CD4-positive, alpha-beta T cell treated with Interferon gamma for 1 hour (primary cell): ENCODE measurements at regions not wholly inside any gene's neighbourhood (a gene's known extent, or its start where the extent isn't known, plus 50 kb on each side); places are given as distances from the start of the nearest gene placed in this dataset.
"Not testable (repeated sequence)": the region's sequence is repeated elsewhere in the genome, so short reads cannot be mapped to it uniquely, and the experiment has no call there.

Source experiments
- DNase-seq: peaks from one replicate; pipeline ENCODE4 v3.0.0-alpha.2; 2020

DNA sequence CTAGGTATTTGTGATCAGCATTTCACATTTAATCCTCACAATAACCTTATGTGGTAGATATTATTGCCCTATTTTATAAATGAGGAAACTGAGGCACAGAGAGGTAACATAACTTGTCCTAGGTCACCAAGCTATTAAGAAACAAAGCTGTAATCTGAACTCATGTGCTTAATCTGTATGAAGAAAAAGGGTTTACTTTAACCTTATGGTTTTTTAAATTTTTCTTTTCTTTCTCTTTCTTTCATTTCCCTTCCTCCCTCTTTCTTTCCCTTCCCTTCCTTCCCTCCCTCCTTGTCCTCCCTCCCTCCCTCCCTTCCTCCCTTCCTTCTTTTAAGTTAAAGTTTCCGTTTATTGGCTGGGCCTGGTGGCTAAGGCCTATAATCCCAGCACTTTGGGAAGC, 105.2 kb upstream of the AMZ2 start:
- DNase-seq: no peak

DNA sequence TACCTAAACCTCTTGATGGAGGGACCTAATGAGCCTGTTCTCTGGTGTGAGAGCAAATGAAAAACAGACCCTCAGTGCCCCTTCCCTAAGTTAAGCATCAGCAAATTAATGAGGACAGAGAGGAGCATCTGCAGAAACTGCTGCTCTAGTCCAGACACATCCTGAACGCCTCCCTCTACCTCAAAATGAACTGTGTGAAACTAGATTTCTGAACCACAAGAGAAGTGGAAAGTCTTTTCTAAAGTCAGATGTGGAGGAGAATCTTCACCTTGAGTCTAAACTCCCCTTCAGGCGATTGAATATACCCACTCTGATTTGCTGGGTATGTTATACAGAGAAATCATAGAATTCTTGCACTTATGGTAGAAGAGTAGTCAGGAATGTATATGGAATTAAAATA, 104.4 kb upstream of the AMZ2 start:
- no peak for DNase-seq

DNA sequence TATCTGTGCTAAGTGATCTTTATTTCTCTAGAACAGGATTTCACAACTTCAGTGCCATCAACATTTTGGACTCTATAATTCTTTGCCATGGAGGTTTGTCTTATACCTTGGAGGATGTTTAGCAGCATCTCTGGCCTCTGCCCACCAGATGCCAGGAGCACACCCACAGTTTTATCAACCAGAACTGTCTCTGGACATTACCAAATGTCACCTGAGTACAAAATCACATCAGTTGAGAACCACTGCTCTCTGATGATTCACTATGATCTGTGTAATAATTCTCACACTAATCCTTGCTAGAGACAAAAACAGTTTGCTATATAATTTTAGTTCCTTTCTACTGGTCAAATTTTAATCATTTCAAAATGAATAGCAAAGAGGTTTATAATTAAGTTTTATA, 102.8 kb upstream of the AMZ2 start:
- DNase-seq: no peak

DNA sequence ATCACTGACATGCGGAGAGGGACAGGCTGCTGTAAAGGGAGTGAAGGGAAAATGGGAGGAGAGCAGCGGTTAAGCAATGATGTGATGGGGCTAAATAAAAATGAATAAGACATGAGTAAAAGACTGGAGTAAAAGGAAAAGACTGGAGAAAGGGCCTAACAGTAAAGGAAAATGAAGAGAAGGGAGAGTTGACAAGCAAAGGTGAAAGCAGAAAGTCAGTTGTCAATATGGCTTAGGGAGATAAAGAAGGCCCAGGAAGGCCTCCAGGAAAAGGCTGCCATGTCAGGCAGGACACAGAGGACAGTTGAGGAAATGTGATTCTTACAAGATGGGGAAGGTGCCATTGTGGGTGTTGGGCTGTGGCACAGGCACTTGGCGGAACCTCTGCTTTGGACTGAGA, 98.9 kb upstream of the AMZ2 start:
- no peak for DNase-seq

DNA sequence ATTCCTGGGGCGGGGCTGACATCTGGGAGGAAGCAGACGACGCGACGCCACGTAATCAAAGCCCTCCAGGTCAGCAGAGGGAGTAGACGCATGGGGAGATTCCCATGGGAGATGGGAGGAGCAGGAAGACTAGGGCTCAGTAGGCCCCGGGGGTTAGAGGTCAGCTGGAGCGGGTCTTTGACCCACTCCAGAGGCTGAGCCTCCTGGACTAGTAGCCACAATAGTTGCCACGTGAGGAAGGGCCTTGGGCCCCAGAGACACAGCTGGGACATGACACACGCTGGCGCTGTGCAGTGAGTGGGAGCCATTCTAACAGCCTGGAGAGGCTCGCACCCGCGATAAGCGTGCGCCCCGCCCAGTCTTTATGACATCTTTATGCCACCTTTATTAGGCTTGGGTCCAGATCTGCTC, 95.7 kb upstream of the AMZ2 start:
- DNase-seq: no peak

DNA sequence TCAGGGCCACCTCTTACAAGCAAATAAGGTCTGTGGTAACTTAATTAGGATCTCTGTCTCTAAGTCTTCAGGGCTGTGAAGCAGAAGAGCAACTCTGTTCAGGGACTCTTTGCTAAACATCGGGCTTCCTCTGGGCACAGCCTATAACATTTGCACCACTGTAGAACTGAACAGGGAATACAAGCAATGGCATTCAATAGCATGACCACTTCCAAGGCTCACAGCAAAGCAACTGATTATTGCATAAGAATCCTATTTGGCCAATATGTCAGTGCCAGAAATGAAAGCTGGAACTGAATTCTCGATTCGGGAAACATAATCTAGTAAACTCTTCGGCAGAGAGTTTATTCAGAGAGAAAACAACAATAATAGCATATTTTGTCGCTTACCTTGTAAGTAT, 92.2 kb upstream of the AMZ2 start:
- no peak for DNase-seq

DNA sequence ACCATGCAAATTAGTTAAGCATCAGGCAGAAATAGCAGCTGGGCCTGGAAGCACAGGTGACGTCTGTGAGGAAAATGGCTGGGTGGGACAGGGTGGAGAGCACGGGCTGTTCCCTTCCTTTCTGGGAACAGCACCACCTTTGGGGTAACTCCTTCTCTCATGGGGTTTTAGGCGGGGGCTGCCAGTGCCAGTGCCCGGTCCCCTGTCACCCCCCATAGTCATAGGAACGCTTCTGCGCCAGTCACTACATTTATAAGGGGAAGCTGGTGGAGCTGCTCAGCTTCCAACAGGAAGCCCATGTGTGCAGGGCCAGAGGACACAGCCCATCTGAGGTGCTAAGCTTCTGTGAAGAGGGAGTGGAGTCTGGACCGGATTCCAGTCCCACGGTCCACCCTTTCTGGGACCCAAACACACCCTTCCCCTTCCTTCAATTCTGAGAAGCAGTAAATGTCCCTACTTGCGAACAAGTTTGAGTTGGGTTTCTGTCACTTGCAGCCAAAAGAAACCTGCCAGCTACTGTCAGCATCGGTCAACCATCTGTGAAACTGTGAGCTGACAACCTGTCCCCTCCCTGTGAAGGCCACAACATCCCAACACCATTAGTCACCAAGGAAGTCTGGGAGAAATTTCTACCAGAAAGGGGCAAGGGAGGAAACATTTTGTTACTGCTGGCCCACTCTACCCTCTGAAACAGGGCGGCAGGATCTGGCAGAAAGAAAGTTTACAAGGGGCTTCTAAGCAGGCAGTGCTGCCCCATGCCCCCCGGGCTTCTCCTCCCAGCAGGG, 86.0 kb upstream of the AMZ2 start:
- no peak for DNase-seq

DNA sequence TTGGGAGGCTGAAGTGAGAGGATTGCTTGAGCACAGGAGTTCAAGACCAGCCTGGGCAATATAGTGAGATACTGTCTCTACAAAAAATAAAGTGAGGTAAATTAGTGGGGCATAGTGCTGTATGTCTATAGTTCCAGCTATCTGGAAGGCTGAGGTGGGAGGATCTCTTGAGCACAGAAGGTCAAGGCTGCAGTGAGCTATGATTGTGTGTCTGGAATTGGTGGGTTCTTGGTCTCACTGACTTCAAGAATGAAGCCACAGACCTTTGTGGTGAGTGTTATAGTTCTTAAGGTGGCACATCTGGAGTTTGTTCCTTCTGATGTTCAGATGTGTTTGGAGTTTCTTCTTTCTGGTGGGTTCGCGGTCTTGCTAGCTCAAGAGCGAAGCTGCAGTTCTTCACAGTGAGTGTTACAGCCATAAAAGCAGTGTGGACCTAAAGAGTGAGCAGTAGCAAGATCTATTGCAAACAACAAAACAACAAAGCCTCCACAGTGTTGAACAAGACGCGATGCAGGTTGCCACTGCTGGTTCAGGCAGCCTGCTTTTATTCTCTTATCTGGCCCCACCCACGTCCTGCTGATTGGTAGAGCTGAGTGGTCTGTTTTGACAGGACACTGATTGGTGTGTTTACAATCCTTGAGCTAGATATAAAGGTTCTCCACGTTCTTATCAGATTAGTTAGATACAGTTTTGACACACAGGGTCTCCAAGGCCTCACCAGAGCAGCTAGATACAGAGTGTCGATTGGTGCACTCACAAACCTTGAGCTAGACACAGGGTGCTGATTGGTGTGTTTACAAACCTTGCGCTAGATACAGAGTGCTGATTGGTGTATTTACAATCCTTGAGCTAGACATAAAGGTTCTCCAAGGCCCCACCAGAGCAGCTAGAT, 79.3 kb upstream of the AMZ2 start:
- DNase-seq: not testable (repeated sequence)

DNA sequence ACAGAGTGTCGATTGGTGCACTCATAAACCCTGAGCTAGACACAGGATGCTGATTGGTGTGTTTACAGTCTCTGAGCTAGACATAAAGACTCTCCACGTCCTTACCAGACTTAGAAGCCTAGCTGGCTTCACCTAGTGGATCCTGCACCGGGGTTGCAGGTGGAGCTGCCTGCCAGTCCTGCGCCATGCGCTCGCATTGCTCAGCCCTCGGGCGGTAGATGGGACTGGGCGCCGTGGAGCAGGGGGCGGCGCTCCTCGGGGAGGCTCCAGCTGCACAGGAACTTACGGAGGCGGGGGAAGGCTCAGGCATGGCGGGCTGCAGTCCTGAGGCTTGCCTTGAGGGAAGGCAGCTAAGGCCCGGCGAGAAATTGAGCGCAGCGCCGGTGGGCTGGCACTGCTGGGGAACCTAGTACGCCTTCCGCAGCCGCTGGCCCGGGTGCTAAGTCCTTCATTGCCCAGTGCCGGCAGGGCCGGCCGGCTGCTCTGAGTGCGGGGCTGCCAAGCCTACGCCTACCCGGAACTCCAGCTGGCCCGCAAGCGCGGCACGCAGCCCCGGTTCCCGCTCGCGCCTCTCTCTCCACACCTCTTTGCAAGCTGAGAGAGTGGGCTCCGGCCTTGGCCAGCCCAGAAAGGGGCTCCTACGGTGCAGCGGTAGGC, 78.5 kb upstream of the AMZ2 start:
- not testable (repeated sequence) for DNase-seq

DNA sequence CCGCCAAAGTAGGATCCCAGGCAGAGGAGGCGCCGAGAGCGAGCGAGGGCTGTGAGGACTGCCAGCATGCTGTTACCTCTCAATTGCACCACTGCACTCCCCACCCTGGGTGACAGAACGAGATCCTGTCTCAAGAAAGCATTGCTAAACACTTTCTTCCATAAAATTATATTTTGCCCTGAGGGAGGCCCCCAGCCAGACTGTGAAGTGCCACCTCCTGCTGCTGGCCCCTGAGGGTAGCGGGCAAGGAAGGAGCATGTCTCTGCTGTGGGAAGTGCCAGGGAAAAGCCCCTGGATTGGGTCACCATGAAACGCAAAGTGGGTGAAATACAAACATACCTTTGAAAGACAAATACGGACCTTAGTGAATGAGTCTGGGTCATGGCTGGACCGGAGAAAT, 78.0 kb upstream of the AMZ2 start:
- DNase-seq: no peak

DNA sequence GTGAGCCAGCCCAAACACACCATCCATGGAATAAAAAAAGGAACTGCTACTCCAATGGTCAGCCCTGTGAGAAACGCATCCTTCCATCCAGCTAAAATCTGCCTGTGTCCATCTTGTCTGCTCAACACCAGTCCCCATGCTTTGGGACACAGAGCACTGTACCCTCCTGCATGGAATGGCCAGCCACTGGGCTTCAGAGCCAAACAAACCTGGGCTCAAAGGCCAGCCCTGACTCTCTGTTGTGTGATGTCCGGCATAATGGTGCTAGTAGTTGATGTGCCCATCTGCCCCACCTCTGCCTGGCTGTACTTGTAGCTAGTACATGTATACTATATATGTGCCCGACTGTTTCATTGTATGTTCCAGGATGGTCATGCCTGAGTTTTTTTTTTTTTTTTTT, 77.6 kb upstream of the AMZ2 start:
- DNase-seq: no peak

DNA sequence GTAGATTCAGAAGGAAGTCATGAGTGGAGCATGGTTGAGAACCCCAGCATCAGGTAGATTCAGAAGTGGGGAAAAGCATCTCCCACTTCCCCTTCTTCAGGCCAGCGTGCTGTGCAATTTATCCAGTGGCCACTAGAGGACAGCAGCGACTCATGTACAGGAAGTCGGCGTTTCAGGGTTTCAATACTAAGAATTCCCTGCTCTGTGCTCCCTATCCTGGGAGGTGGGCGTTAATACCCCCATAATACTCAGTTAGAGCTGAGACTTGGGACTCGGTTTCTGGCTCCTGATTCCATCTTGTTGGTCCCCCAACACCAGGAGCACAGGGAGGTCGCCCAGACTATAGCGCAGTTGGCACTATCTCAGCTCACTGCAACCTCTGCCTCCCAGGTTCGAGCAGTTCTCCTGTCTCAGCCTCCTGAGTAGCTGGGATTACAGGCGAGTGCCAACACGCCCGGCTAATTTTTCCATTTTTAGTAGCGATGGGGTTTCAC, 75.3 kb upstream of the AMZ2 start:
- peak; percentile 68 for DNase-seq

DNA sequence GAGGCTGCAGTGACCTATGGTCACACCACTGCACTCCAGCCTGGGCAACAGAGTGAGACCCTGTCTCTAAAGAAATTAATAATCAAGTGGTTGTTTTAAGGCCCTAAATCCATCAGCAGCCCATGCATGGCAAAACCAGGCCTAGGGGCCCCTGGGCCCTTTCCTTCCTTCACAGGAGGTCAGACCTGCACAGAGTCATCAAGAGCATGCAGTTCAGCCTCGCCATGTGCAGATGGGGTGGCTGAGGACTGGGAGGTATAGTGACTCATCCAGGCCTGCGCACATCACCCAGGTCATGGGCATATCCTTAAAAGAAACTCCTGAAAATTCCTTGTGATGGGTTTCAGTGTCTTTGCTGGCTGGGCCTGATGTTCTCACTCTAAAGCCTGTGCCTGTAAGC, 72.4 kb upstream of the AMZ2 start:
- DNase-seq: no peak

DNA sequence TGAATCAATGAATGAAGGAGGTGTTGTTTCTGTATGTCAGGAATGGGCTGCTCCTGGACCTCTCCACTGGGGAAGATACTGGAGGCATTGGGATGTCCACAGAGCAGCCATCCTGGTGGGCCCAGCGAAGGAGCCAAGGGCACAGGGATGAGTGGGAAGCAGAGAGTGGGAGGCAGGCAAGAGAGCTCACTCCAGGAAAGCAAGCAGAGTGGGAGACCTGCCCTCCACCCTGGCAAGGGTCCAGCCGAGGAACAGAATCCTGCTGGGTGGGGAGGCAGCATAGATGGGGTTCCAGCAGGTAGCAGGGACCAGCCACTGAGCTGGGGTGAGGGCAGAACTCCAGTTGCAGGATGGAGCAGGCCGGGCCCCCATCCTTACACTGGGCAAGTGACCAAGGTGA, 71.9 kb upstream of the AMZ2 start:
- no peak for DNase-seq

DNA sequence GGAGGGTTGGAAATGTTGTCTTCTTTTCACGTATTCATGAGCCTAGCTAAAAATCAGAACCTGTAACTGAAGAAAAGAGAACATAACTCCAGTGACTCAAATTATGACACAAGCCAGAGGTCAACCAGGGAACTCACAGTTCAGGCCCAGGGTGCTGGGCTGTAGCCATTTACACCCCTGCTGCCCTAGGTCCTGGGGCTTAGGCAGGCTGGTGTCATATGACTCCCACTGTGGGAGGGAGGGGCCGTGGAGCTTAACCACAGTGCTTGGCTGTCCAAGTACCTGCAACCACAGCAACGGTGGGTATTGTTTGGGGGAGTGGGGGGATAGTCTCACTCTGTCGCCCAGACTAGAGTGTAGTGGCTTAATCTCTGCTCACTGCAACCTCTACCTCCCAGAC, 71.1 kb upstream of the AMZ2 start:
- DNase-seq: no peak

DNA sequence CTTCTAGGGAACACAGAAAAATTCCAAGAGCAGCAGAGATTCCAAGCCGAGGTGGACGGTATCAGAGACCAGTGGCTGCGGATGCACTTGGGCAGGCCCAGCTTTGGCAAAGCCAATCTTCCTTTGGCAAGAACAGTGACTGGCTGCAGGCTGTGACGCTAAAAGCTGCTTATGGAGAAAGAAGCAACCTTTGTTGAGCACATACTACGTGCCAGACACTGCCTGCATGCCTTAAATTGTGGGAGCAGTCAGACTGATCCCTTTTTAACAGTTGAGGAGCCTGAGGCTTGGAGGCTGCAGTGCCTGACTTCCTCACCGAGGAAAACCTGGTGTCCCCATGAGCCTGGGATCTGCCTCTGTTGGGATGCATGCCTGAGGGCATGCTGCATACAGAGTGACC, 69.0 kb upstream of the AMZ2 start:
- no peak for DNase-seq

DNA sequence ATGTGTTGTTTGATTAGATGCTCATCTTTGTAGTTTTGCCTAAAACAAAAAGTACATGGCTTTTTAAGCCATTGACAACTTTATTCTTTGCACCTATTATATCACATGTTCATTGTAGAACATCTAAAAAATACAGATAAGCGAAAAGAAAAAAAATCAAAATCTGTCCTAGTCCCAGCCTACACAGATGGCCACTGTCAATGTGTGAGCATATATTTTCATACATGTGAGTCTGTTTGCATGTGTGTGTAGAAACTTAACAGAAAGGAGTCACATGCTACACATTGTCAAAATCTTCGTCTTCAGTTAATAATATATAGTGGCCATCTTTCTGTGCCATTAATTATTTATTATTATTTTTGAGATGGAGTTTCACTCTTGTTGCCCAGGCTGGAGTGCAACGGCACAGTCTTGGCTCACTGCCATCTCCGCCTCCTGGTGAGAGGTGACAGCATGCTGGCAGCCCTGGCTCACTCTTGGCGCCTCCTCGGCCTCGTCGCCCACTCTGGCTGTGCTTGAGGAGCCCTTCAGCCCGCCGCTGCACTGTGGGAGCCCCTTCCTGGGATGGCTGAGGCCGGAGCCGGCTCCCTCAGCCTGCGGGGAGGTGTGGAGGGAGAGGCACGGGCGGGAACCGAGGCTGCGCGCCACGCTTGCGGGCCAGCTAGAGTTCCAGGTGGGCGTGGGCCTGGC, 68.5 kb upstream of the AMZ2 start:
- no peak for DNase-seq

DNA sequence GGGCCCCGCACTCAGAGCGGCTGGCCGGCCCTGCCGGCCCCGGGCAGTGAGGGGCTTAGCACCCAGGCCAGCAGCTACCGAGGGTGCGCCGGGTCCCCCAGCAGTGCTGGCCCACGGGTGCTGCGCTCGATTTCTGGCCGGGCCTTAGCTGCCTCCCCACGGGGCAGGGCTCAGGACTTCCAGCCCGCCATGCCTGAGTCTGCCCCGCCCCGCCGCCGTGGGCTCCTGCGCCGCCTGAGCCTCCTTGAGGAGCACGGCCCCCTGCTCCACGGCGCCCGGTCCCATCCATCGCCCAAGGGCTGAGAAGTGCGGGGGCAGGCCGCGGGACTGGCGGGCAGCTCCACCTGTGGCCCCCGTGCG, 67.9 kb upstream of the AMZ2 start:
- no peak for DNase-seq

DNA sequence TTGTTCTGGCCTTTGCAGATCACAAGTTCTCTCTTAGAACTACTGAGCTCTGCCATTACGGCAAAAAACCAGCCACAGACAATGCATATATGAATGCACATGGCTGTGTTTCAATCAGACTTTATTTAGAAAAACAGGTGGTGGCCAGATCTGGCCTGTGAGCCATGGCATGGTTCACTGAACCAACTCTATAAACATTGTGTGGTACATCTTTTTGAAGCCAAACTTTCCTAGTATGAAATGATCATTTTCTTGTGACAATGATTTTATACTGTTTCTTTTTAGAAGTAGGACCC, 65.9 kb upstream of the AMZ2 start:
- DNase-seq: no peak

DNA sequence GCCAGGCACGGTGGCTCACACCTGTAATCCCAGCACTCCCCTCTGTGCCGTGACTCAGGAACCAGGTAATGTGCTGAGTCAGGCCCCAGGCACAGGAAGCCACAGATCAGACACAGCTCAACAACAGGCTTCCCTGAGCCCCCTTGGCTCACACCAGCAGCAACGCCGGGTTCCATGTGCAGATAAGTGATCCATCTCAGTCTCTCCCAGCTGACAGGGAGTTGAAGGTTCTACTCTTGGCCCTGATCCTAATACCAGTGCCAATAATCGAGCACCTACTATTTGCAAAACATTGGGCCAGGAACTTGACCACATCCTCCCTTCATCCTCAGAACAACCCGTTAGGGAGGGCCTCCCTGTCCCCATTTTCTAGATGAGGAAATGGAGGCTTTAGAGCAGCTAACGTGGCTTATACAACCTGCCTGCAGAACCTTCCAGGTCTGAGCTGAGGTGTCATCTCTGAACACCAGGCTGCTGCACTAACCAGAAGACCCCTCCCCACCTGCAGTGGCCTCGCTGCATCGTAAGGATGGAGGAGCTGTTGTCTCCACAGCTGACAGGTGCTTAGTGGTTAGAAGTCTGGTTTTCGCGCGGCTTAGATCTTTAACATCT, 64.8 kb upstream of the AMZ2 start:
- peak; percentile 64 for DNase-seq

DNA sequence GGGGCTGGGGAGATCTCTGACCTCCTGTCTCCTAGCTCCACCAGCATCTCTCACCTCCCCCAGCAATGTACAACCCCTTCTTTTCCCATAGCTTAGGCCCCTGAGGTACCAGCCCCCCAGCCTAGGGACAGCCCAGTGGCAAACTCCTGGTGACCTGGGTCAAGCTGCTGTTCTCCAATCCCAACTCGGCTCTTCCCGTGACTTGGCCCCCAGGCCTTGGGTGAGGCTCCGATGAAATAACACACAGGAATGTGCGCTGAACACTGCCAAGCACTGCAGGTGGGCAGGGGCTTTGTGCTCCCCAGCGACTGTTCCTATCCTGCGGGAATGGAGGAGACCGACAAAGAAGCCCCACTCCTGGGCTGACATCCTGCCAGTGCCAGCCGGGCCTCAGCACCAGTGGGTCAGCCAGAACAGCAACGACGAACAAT, 63.7 kb upstream of the AMZ2 start:
- DNase-seq: no peak

DNA sequence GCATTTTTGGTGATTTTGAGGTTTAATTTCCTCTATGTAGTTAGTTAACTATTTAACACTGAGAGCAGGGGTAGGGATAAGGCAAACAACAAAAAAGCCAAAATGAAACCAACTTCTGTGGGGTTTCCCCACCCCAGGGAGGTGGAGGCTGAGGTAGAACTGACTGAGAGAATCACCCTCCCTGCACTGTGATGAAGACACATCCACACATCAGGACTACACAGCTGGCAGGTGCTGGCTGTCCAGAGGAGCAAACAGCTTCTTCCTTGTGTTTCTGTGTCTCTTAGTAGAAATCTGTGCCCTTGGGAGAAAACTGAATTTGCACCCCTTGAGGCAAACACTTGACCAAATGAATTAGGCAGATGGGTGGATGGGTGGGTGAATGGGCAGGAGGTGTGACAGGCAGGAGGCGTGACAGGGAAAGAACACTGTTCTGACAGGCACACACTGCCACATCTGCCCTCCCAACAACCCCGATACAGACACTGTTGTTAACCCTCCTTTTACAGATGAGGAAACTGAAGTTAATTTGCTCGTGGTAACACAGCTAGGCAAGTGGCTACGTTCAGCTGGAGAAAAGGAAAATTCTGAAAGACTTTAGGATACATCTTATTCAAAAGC, 62.9 kb upstream of the AMZ2 start:
- peak; percentile 52 for DNase-seq
